Choroid plexus epithelial cell (primary cell): ENCODE measurements at regions not wholly inside any gene's neighbourhood (a gene's known extent, or its start where the extent isn't known, plus 50 kb on each side); places are given as distances from the start of the nearest gene placed in this dataset.

Experiments
- DNase-seq: peaks from one replicate; pipeline ENCODE4 v3.0.0-alpha.2; 2010; ENCODE audit warnings: low read depth
- H3K4me3 ChIP-seq: 2 replicates; pipeline ENCODE4 v1.5.1; 2011; ENCODE audit warnings: low read depth, mild to moderate bottlenecking, control low read depth, low read length, moderate library complexity
- CTCF ChIP-seq: conservative IDR thresholded peaks from 2 replicates; pipeline ENCODE4 v1.5.1; 2011; ENCODE audit warnings: low read depth, mild to moderate bottlenecking, control low read depth, inconsistent platforms, low read length, moderate library complexity

DNA sequence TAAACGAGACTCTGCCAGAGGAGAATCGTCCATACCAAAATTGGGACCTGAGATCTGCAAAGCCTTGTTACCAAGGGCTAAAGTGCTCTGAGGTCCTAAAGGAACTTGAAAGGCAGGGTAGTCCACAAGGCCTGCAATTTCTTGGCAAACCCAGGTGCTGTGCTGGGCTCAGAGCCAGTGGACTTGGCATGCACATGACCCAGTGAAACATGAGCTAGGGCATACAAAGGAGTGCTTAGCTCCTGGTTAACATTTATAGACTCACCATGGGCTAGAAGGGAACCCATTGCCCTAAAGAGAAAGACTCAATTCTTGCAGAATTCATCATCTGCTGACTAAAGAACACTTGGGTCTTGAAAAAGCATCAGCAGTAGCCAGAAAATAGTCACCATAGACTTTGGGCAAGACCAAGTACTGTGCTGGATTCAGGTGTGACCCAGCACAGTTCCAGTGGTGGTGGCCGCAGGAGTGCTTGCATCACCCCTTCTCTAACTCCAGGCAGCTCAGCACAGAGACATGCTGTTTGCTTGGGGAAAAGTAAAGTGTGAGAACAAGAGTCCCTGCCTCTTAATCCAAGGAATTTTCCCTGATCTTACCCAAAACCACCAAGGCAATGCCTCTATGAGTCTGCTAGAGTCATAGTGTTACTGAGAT is 1069.4 kb upstream of the ADGRL2 start:
- no peak for TF ChIP-seq CTCF
- H3K4me3 ChIP-seq: no peak overlapping the region
- DNase-seq: no peak

- no peak for TF ChIP-seq CTCF
- DNase-seq: no peak
- no peak overlapping the region for H3K4me3 ChIP-seq
These were observed 1078.1 kb upstream of the ADGRL2 start for GRCh38 chr1:80722611-80723010.

DNA sequence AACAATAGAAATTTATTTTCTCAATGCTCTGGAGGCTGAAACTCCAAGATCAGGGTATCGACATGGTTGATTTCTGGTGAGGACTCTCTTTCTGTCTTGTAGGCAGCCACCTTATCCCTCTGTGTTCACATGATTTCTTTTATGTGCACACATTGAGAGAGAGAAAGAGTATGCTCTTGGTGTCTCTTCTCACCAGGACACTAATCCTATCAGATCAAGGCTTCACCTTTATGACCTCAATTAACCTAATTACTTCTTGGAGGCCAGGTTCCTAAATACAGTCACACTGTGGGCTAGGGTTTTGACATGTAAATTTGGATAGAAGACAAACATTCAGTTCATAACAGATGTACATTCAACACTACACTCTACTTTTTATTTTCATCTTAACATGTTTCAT is 1094.2 kb upstream of the ADGRL2 start:
- TF ChIP-seq CTCF: no peak
- H3K4me3 ChIP-seq: no peak overlapping the region
- DNase-seq: no peak

DNA sequence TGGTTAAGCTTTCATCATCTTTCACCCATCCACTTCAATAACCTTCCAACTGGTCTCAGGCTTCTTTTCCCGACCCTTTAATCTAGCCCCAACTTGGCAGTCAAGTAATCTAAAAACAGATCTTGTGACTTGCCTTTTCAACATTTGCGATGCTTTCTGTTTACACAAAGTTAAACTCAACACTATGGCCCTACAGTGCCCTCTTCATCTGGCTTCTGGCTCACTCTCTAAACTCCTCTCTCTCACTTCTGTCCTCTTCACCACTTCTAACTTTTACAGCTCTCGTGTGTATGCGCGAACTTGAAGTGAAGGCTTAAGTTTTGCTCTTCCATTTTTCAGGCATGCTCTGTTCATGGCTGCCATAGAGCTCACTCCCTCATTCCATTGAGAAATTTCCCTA is 1122.3 kb upstream of the ADGRL2 start:
- TF ChIP-seq CTCF: no peak
- no peak overlapping the region for H3K4me3 ChIP-seq
- DNase-seq: no peak

DNA sequence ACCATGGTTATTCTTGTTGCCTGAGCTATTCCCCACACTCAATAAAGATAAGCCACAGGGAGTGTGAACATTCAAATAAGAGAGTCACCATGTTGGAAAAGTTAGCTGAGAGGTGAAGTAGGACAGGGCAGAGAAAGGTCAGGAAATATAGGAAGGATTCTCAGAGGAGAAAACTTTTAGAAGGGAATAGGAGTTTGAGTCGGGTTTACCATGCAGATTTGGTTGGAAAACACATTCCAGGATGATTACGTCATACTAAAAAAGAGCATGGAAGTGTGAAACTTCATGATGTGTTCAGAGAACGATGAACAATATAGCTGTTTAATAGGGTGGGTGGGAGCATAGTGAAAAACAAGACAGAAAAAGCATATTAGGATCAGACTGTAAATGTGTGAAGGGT is 1125.3 kb upstream of the ADGRL2 start:
- TF ChIP-seq CTCF: no peak
- no peak overlapping the region for H3K4me3 ChIP-seq
- DNase-seq: peak; percentile 6

DNA sequence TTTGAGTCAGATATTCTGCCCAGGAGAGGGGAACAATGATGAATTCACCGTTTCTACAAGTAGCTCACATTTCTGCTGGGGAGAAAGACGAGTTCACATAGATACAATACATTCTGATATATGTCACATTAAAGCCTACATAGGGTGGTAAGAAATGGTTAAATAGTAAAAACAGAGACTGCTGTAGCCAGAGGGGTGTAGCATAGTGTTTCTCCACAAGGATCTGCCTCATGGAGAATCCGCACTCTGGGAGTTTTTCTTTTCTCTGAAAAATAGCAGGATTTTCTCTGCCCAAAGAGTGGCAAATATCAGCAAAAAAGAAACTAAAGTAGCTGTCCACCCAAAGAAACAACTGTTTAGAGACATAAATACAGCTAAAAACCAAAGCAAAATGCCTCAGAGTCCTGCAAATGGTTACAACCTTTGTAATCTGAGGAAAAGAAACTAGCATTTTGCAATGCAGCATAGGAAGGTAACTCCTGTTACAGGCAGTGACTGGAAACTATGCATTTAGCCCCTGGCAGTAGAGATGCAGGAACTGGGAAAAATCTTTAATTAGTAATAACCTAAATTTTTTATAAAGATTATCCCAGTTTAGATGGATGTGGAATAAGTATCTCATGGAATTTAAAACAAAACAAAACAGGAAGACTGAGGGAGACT is 1126.7 kb upstream of the ADGRL2 start:
- H3K4me3 ChIP-seq: no peak overlapping the region
- DNase-seq: peak; percentile 3
- no peak for TF ChIP-seq CTCF

DNA sequence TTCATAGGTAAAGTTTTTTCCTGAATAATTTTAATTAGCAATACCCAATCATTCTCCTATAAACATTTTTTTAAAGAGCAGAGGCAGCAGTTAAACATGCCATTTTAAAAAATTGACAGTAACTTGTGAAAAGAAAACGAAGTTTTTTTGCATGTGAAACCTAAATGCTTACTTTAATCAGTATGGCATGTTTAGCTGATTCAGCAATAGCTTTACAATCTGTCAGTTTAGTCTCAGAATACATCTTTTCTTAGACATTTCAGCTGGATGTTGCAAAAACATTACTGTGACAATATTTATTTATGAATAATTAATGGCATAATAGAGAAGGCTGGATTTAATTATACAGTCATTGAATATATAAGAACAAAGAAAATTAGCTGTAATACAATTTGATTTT is 1132.4 kb upstream of the ADGRL2 start:
- TF ChIP-seq CTCF: no peak
- H3K4me3 ChIP-seq: no peak overlapping the region
- no peak for DNase-seq
